Prostate gland (tissue), 2 donors: ENCODE measurements at regions not wholly inside any gene's neighbourhood (a gene's known extent, or its start where the extent isn't known, plus 50 kb on each side); places are given as distances from the start of the nearest gene placed in this dataset.

Experiments used
- POLR2A ChIP-seq: fragments of 450-650 bp; IDR thresholded peaks from one replicate; pipeline ENCODE4 v1.6.1; 2016; ENCODE audit warnings: antibody characterized with exemption, mild to moderate bottlenecking
- POLR2AphosphoS5 ChIP-seq: sonication (generic); formaldehyde crosslinking; IDR thresholded peaks from one replicate; pipeline ENCODE4 v1.6.1; 2017; ENCODE audit warnings: antibody characterized with exemption
- TF ChIP-seq, protein P1 (sequence below), 4 experiments: fragments of 200-600 bp in 2 of 4; fragments of 450-650 bp in 2 of 4; sonication (generic) in 2 of 4; IDR thresholded peaks; 1 replicate in 3 of 4; 2 replicates in 1 of 4; pipeline ENCODE4 v1.5.1; 2016 to 2019; ENCODE audit warnings: antibody characterized with exemption in 4 of 4, mild to moderate bottlenecking in 2 of 4, moderate library complexity in 2 of 4

DNA sequence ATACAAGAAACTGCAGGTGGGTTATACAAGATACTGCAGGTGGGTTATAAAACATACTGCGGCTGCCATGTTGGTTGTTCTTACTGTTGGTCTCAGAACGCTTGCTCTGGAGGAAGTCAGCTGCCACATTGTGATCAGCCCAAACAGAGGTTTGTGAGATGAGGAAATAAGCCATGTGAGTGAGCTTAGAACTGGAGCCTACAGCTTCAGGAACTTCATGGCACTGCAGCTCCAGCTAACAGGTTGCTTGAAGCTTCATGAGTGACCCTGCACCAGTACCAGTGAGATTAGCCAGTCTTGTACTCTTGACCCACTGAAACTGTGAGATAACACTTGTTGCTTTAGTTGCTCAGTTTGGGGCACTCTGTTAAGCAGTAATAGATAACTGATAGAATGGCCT lies 74.5 kb upstream of the PRKCQ start:
- no peak for TF ChIP-seq POLR2AphosphoS5
- TF ChIP-seq, protein P1, sequence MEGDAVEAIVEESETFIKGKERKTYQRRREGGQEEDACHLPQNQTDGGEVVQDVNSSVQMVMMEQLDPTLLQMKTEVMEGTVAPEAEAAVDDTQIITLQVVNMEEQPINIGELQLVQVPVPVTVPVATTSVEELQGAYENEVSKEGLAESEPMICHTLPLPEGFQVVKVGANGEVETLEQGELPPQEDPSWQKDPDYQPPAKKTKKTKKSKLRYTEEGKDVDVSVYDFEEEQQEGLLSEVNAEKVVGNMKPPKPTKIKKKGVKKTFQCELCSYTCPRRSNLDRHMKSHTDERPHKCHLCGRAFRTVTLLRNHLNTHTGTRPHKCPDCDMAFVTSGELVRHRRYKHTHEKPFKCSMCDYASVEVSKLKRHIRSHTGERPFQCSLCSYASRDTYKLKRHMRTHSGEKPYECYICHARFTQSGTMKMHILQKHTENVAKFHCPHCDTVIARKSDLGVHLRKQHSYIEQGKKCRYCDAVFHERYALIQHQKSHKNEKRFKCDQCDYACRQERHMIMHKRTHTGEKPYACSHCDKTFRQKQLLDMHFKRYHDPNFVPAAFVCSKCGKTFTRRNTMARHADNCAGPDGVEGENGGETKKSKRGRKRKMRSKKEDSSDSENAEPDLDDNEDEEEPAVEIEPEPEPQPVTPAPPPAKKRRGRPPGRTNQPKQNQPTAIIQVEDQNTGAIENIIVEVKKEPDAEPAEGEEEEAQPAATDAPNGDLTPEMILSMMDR (IDR thresholded peaks at IDR 0.05): no peak
- TF ChIP-seq POLR2A: no peak
